ENCODE measurements at regions not wholly inside any gene's neighbourhood (a gene's known extent, or its start where the extent isn't known, plus 50 kb on each side); places are given as distances from the start of the nearest gene placed in this dataset.

GRCh38 chr13:59157181-59157580 is 1006.5 kb downstream of the DIAPH3 start:
- TF ChIP-seq CTCF (conservative IDR thresholded peaks at IDR 0.05; ENCODE audit: low read depth in 2 of 2) (no peak), EZH2 (IDR thresholded peaks at IDR 0.05; ENCODE audit: low read depth, unreplicated experiment) (no peak), EZH2phosphoT487 (IDR thresholded peaks at IDR 0.05; ENCODE audit: unreplicated experiment) (no peak), POLR2AphosphoS5 (IDR thresholded peaks at IDR 0.05; ENCODE audit: low read depth) (no peak), ZNF331 (CRISPR knock-in tag; IDR thresholded peaks at IDR 0.05; ENCODE audit: low read depth) (no peak), CREB1 (CRISPR knock-in tag; IDR thresholded peaks at IDR 0.05; ENCODE audit: low read depth) (no peak), ETS1 (IDR thresholded peaks at IDR 0.05) (no peak), REST (IDR thresholded peaks at IDR 0.05; ENCODE audit: unreplicated experiment) (no peak), JUNB (IDR thresholded peaks at IDR 0.05; ENCODE audit: unreplicated experiment) (no peak), STAT1 (IDR thresholded peaks at IDR 0.05; ENCODE audit: unreplicated experiment) (no peak), ZNF114 (CRISPR knock-in tag; IDR thresholded peaks at IDR 0.05) (no peak), NANOG (IDR thresholded peaks at IDR 0.05; ENCODE audit: borderline replicate concordance) (no peak)

Measured in GM23338 (cell line).